ENCODE measurements at regions not wholly inside any gene's neighbourhood (a gene's known extent, or its start where the extent isn't known, plus 50 kb on each side); places are given as distances from the start of the nearest gene placed in this dataset.

DNA sequence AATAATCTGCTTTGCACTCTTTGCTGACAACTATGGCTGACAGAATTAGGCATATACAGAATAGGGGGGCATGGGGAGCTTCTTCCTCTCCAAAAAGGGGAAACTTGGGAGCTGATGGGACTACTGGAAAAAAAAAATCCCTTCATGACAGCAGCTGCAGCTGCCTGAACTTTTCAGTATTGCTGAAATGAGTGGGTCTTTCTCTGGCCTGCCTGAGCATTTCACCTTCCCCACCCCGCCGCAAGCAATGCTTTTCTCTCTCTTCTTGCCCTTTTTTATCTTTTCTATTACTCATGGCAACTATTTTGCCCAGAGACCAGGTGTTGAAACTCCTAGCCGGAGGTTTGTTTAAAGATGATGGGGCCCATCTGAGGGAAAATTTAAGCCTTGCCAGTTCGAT, 244.9 kb downstream of the SEMA3D start:
- Mint-ChIP-seq H3K4me1 (no peaks in the 10 kb centered on the region), H3K36me3 (ENCODE audit: low read depth) (no peaks in the 10 kb centered on the region), H3K27ac (no peak overlapping the region), H3K27me3 (ENCODE audit: insufficient read depth, low read depth, poor library complexity) (no peaks in the 10 kb centered on the region), H3K9me3 (no peaks in the 10 kb centered on the region), H3K4me3 (no peak overlapping the region)
- Histone ChIP-seq H3K79me2 (replicated peaks; ENCODE audit: insufficient read depth) (no peaks in the 10 kb centered on the region), H3K4me3 (no peak overlapping the region), H3K9me2 (ENCODE audit: insufficient read depth) (no peaks in the 10 kb centered on the region), H3K4me2 (no peak overlapping the region), H3K27ac (ENCODE audit: low read depth) (no peak overlapping the region), H4K20me1 (replicated peaks; ENCODE audit: insufficient read depth) (no peaks in the 10 kb centered on the region), H2AFZ (peak overlapping the region; percentile 70; the same call in 1 of the 2 replicates), H3K4me1 (ENCODE audit: insufficient read depth) (no peaks in the 10 kb centered on the region), H3K27me3 (ENCODE audit: insufficient read depth) (no peaks in the 10 kb centered on the region), H3K36me3 (ENCODE audit: insufficient read depth) (no peaks in the 10 kb centered on the region), H3F3A (replicated peaks; ENCODE audit: low read depth) (no peaks in the 10 kb centered on the region)
- no peak for ATAC-seq
- DNase-seq (ENCODE audit: low spot score) = no peak
- TF ChIP-seq, protein P1, sequence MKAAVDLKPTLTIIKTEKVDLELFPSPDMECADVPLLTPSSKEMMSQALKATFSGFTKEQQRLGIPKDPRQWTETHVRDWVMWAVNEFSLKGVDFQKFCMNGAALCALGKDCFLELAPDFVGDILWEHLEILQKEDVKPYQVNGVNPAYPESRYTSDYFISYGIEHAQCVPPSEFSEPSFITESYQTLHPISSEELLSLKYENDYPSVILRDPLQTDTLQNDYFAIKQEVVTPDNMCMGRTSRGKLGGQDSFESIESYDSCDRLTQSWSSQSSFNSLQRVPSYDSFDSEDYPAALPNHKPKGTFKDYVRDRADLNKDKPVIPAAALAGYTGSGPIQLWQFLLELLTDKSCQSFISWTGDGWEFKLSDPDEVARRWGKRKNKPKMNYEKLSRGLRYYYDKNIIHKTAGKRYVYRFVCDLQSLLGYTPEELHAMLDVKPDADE (IDR thresholded peaks at IDR 0.05) = no peak
- no peak for TF ChIP-seq JUNB (IDR thresholded peaks at IDR 0.05; ENCODE audit: unreplicated experiment)
- no peak for TF ChIP-seq ZNF114 (CRISPR knock-in tag; IDR thresholded peaks at IDR 0.05)
- TF ChIP-seq STAT1 (IDR thresholded peaks at IDR 0.05; ENCODE audit: unreplicated experiment) = no peak
- TF ChIP-seq POLR2AphosphoS5 (IDR thresholded peaks at IDR 0.05; ENCODE audit: low read depth) = no peak
- TF ChIP-seq, protein P2, sequence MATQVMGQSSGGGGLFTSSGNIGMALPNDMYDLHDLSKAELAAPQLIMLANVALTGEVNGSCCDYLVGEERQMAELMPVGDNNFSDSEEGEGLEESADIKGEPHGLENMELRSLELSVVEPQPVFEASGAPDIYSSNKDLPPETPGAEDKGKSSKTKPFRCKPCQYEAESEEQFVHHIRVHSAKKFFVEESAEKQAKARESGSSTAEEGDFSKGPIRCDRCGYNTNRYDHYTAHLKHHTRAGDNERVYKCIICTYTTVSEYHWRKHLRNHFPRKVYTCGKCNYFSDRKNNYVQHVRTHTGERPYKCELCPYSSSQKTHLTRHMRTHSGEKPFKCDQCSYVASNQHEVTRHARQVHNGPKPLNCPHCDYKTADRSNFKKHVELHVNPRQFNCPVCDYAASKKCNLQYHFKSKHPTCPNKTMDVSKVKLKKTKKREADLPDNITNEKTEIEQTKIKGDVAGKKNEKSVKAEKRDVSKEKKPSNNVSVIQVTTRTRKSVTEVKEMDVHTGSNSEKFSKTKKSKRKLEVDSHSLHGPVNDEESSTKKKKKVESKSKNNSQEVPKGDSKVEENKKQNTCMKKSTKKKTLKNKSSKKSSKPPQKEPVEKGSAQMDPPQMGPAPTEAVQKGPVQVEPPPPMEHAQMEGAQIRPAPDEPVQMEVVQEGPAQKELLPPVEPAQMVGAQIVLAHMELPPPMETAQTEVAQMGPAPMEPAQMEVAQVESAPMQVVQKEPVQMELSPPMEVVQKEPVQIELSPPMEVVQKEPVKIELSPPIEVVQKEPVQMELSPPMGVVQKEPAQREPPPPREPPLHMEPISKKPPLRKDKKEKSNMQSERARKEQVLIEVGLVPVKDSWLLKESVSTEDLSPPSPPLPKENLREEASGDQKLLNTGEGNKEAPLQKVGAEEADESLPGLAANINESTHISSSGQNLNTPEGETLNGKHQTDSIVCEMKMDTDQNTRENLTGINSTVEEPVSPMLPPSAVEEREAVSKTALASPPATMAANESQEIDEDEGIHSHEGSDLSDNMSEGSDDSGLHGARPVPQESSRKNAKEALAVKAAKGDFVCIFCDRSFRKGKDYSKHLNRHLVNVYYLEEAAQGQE (IDR thresholded peaks at IDR 0.05; ENCODE audit: unreplicated experiment) = no peak
- TF ChIP-seq, protein P3, sequence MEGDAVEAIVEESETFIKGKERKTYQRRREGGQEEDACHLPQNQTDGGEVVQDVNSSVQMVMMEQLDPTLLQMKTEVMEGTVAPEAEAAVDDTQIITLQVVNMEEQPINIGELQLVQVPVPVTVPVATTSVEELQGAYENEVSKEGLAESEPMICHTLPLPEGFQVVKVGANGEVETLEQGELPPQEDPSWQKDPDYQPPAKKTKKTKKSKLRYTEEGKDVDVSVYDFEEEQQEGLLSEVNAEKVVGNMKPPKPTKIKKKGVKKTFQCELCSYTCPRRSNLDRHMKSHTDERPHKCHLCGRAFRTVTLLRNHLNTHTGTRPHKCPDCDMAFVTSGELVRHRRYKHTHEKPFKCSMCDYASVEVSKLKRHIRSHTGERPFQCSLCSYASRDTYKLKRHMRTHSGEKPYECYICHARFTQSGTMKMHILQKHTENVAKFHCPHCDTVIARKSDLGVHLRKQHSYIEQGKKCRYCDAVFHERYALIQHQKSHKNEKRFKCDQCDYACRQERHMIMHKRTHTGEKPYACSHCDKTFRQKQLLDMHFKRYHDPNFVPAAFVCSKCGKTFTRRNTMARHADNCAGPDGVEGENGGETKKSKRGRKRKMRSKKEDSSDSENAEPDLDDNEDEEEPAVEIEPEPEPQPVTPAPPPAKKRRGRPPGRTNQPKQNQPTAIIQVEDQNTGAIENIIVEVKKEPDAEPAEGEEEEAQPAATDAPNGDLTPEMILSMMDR (conservative IDR thresholded peaks at IDR 0.05; ENCODE audit: low read depth in 2 of 2) = no peak
- no peak for TF ChIP-seq EZH2 (IDR thresholded peaks at IDR 0.05; ENCODE audit: low read depth, unreplicated experiment)
- no peak for TF ChIP-seq ZNF331 (CRISPR knock-in tag; IDR thresholded peaks at IDR 0.05; ENCODE audit: low read depth)
- no peak for TF ChIP-seq CREB1 (CRISPR knock-in tag; IDR thresholded peaks at IDR 0.05; ENCODE audit: low read depth)
- TF ChIP-seq EZH2phosphoT487 (IDR thresholded peaks at IDR 0.05; ENCODE audit: unreplicated experiment) = no peak
- TF ChIP-seq, protein P4, sequence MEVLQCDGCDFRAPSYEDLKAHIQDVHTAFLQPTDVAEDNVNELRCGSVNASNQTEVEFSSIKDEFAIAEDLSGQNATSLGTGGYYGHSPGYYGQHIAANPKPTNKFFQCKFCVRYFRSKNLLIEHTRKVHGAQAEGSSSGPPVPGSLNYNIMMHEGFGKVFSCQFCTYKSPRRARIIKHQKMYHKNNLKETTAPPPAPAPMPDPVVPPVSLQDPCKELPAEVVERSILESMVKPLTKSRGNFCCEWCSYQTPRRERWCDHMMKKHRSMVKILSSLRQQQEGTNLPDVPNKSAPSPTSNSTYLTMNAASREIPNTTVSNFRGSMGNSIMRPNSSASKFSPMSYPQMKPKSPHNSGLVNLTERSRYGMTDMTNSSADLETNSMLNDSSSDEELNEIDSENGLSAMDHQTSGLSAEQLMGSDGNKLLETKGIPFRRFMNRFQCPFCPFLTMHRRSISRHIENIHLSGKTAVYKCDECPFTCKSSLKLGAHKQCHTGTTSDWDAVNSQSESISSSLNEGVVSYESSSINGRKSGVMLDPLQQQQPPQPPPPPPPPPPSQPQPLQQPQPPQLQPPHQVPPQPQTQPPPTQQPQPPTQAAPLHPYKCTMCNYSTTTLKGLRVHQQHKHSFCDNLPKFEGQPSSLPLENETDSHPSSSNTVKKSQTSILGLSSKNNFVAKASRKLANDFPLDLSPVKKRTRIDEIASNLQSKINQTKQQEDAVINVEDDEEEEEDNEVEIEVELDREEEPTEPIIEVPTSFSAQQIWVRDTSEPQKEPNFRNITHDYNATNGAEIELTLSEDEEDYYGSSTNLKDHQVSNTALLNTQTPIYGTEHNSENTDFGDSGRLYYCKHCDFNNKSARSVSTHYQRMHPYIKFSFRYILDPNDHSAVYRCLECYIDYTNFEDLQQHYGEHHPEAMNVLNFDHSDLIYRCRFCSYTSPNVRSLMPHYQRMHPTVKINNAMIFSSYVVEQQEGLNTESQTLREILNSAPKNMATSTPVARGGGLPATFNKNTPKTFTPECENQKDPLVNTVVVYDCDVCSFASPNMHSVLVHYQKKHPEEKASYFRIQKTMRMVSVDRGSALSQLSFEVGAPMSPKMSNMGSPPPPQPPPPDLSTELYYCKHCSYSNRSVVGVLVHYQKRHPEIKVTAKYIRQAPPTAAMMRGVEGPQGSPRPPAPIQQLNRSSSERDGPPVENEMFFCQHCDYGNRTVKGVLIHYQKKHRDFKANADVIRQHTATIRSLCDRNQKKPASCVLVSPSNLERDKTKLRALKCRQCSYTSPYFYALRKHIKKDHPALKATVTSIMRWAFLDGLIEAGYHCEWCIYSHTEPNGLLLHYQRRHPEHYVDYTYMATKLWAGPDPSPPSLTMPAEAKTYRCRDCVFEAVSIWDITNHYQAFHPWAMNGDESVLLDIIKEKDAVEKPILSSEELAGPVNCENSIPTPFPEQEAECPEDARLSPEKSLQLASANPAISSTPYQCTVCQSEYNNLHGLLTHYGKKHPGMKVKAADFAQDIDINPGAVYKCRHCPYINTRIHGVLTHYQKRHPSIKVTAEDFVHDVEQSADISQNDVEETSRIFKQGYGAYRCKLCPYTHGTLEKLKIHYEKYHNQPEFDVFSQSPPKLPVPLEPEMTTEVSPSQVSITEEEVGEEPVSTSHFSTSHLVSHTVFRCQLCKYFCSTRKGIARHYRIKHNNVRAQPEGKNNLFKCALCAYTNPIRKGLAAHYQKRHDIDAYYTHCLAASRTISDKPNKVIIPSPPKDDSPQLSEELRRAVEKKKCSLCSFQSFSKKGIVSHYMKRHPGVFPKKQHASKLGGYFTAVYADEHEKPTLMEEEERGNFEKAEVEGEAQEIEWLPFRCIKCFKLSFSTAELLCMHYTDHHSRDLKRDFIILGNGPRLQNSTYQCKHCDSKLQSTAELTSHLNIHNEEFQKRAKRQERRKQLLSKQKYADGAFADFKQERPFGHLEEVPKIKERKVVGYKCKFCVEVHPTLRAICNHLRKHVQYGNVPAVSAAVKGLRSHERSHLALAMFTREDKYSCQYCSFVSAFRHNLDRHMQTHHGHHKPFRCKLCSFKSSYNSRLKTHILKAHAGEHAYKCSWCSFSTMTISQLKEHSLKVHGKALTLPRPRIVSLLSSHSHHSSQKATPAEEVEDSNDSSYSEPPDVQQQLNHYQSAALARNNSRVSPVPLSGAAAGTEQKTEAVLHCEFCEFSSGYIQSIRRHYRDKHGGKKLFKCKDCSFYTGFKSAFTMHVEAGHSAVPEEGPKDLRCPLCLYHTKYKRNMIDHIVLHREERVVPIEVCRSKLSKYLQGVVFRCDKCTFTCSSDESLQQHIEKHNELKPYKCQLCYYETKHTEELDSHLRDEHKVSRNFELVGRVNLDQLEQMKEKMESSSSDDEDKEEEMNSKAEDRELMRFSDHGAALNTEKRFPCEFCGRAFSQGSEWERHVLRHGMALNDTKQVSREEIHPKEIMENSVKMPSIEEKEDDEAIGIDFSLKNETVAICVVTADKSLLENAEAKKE (CRISPR knock-in tag; IDR thresholded peaks at IDR 0.05) = no peak

All from GM23338 (cell line).